Neutrophil (primary cell): ENCODE measurements at regions not wholly inside any gene's neighbourhood (a gene's known extent, or its start where the extent isn't known, plus 50 kb on each side); places are given as distances from the start of the nearest gene placed in this dataset.

Experiments
- H3K27ac ChIP-seq: fragments of 200-600 bp; sonication (generic); 2 replicates; pipeline ENCODE4 v1.5.1; 2016; ENCODE audit warnings: mild to moderate bottlenecking, moderate library complexity
- H3K27me3 ChIP-seq: fragments of 200-600 bp; sonication (generic); 2 replicates; pipeline ENCODE4 v1.6.0; 2016; ENCODE audit warnings: mild to moderate bottlenecking
- H3K36me3 ChIP-seq: fragments of 200-600 bp; sonication (generic); 2 replicates; pipeline ENCODE4 v1.5.1; 2017
- H3K4me1 ChIP-seq, 2 experiments: fragments of 200-600 bp in 1 of 2; sonication (generic) in 1 of 2; 1 replicate in 1 of 2; 2 replicates in 1 of 2; pipeline versions ENCODE4 v1.5.1 to v1.6.1; 2013 to 2016; ENCODE audit warnings: low read depth in 1 of 2, low read length in 1 of 2, mild to moderate bottlenecking in 1 of 2, moderate library complexity in 1 of 2; ENCODE audit not compliant: control insufficient read depth in 1 of 2, insufficient read depth in 1 of 2
- H3K4me3 ChIP-seq, 2 experiments: fragments of 200-600 bp in 1 of 2; sonication (generic) in 1 of 2; 1 replicate in 1 of 2; 2 replicates in 1 of 2; pipeline ENCODE4 v1.5.1; 2013 to 2016; ENCODE audit warnings: low read depth in 1 of 2, low read length in 1 of 2, mild to moderate bottlenecking in 1 of 2, moderate library complexity in 1 of 2
- H3K9me3 ChIP-seq: fragments of 200-600 bp; sonication (generic); 2 replicates; pipeline ENCODE4 v1.5.1; 2016
- CTCF ChIP-seq: fragments of 200-600 bp; sonication (generic); IDR thresholded peaks from 2 replicates; pipeline ENCODE4 v1.5.1; 2016; ENCODE audit warnings: antibody characterized with exemption

GRCh38 chr5:68464424-68464823, 248.9 kb downstream of the PIK3R1 start:
- no peak overlapping the region for H3K27ac ChIP-seq
- H3K4me3 ChIP-seq = no peak overlapping the region
- H3K27me3 ChIP-seq = no peaks in the 10 kb centered on the region
- no peaks in the 10 kb centered on the region for H3K9me3 ChIP-seq
- H3K36me3 ChIP-seq = no peaks in the 10 kb centered on the region
- no peak for TF ChIP-seq CTCF
- H3K4me1 ChIP-seq = no peaks in the 10 kb centered on the region

GRCh38 chr5:68465133-68465532, 249.6 kb downstream of the PIK3R1 start:
- Histone ChIP-seq H3K27me3 (no peaks in the 10 kb centered on the region), H3K27ac (no peak overlapping the region), H3K4me3 (no peak overlapping the region), H3K4me1 (no peaks in the 10 kb centered on the region), H3K9me3 (no peaks in the 10 kb centered on the region), H3K36me3 (no peaks in the 10 kb centered on the region)
- no peak for TF ChIP-seq CTCF

- H3K4me1 ChIP-seq = no peaks in the 10 kb centered on the region
- H3K36me3 ChIP-seq = no peaks in the 10 kb centered on the region
- TF ChIP-seq CTCF = no peak
- H3K27ac ChIP-seq = no peak overlapping the region
- H3K4me3 ChIP-seq = no peak overlapping the region
- H3K27me3 ChIP-seq = no peaks in the 10 kb centered on the region
- H3K9me3 ChIP-seq = no peaks in the 10 kb centered on the region
Observed at GRCh38 chr5:68465934-68466551, 250.5 kb downstream of the PIK3R1 start.

- H3K4me1 ChIP-seq = no peaks in the 10 kb centered on the region
- no peak overlapping the region for H3K4me3 ChIP-seq
- no peaks in the 10 kb centered on the region for H3K27me3 ChIP-seq
- no peak for TF ChIP-seq CTCF
- H3K27ac ChIP-seq = no peak overlapping the region
- no peaks in the 10 kb centered on the region for H3K36me3 ChIP-seq
- H3K9me3 ChIP-seq = no peaks in the 10 kb centered on the region
Observed at GRCh38 chr5:68467208-68467607, 251.7 kb downstream of the PIK3R1 start.

GRCh38 chr5:68467794-68468193, 252.2 kb downstream of the PIK3R1 start:
- no peaks in the 10 kb centered on the region for H3K4me1 ChIP-seq
- no peaks in the 10 kb centered on the region for H3K27me3 ChIP-seq
- no peaks in the 10 kb centered on the region for H3K9me3 ChIP-seq
- H3K36me3 ChIP-seq = no peaks in the 10 kb centered on the region
- no peak overlapping the region for H3K4me3 ChIP-seq
- TF ChIP-seq CTCF = no peak
- no peak overlapping the region for H3K27ac ChIP-seq

GRCh38 chr5:68468322-68468721, 252.8 kb downstream of the PIK3R1 start:
- no peak for TF ChIP-seq CTCF
- no peaks in the 10 kb centered on the region for H3K9me3 ChIP-seq
- no peak overlapping the region for H3K27ac ChIP-seq
- H3K36me3 ChIP-seq = no peaks in the 10 kb centered on the region
- no peaks in the 10 kb centered on the region for H3K27me3 ChIP-seq
- no peaks in the 10 kb centered on the region for H3K4me1 ChIP-seq
- no peak overlapping the region for H3K4me3 ChIP-seq
